WTC11 (cell line): ENCODE measurements at regions not wholly inside any gene's neighbourhood (a gene's known extent, or its start where the extent isn't known, plus 50 kb on each side); places are given as distances from the start of the nearest gene placed in this dataset.

Experiments used
- CREB1 ChIP-seq: sonication (generic); formaldehyde crosslinking; IDR thresholded peaks from 2 replicates; pipeline ENCODE4 v1.8.0; 2023; ENCODE audit warnings: mild to moderate bottlenecking, missing genetic modification reagents
- GABPB1 ChIP-seq: sonication (generic); formaldehyde crosslinking; IDR thresholded peaks from 2 replicates; pipeline ENCODE4 v1.8.1; 2023; ENCODE audit warnings: mild to moderate bottlenecking, missing genetic modification reagents
- MYBL2 ChIP-seq: sonication (generic); formaldehyde crosslinking; IDR thresholded peaks from 2 replicates; pipeline ENCODE4 v1.8.1; 2023; ENCODE audit warnings: mild to moderate bottlenecking, moderate library complexity, missing genetic modification reagents
- TP53 ChIP-seq: sonication (generic); formaldehyde crosslinking; IDR thresholded peaks from 2 replicates; pipeline ENCODE4 v1.8.1; 2023; ENCODE audit warnings: mild to moderate bottlenecking, missing genetic modification reagents
- TF ChIP-seq, protein P1 (sequence below): fragments of 200-600 bp; IDR thresholded peaks from 2 replicates; pipeline ENCODE4 v1.8.0; 2022; ENCODE audit warnings: antibody characterized with exemption
- TF ChIP-seq, protein P2 (sequence below): sonication (generic); formaldehyde crosslinking; IDR thresholded peaks from 2 replicates; pipeline ENCODE4 v1.8.1; 2023; ENCODE audit warnings: mild to moderate bottlenecking, missing genetic modification reagents, moderate library complexity
- TF ChIP-seq, protein P3 (sequence below): fragments of 250-450 bp; sonication (Bioruptor Pico); IDR thresholded peaks from 2 replicates; pipeline ENCODE4 v2.1.2; 2022; ENCODE audit warnings: mild to moderate bottlenecking, moderate library complexity
- TF ChIP-seq, protein P4 (sequence below): sonication (generic); formaldehyde crosslinking; IDR thresholded peaks from 2 replicates; pipeline ENCODE4 v1.8.0; 2022; ENCODE audit warnings: mild to moderate bottlenecking, missing genetic modification reagents
- TF ChIP-seq, protein P5 (sequence below): sonication (generic); formaldehyde crosslinking; IDR thresholded peaks from 2 replicates; pipeline ENCODE4 v1.8.1; 2023; ENCODE audit warnings: mild to moderate bottlenecking, missing genetic modification reagents

DNA sequence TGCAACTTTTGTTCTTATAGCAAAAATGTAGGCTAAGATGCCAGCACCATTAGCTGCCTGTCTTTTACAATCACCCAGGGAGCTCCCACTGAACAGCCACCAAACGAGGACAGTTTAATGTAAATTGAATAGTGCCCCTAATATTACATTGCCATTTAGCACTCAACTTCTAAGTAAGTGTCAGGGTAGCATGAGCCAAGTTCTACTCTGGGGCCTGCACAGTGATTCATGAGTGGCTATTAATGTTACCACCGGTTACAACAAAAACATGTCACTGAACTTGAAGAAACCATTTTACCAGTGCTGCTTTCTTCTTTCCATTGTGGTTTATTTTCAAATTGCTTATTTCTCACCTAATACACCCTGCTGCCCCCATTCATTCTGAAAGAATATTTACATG is 295.6 kb upstream of the RRP15 start:
- TF ChIP-seq, protein P1, sequence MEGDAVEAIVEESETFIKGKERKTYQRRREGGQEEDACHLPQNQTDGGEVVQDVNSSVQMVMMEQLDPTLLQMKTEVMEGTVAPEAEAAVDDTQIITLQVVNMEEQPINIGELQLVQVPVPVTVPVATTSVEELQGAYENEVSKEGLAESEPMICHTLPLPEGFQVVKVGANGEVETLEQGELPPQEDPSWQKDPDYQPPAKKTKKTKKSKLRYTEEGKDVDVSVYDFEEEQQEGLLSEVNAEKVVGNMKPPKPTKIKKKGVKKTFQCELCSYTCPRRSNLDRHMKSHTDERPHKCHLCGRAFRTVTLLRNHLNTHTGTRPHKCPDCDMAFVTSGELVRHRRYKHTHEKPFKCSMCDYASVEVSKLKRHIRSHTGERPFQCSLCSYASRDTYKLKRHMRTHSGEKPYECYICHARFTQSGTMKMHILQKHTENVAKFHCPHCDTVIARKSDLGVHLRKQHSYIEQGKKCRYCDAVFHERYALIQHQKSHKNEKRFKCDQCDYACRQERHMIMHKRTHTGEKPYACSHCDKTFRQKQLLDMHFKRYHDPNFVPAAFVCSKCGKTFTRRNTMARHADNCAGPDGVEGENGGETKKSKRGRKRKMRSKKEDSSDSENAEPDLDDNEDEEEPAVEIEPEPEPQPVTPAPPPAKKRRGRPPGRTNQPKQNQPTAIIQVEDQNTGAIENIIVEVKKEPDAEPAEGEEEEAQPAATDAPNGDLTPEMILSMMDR = no peak
- TF ChIP-seq GABPB1 = no peak
- TF ChIP-seq, protein P2, sequence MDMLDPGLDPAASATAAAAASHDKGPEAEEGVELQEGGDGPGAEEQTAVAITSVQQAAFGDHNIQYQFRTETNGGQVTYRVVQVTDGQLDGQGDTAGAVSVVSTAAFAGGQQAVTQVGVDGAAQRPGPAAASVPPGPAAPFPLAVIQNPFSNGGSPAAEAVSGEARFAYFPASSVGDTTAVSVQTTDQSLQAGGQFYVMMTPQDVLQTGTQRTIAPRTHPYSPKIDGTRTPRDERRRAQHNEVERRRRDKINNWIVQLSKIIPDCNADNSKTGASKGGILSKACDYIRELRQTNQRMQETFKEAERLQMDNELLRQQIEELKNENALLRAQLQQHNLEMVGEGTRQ (CRISPR knock-in tag) = no peak
- TF ChIP-seq CREB1 (CRISPR knock-in tag) = no peak
- TF ChIP-seq, protein P3, sequence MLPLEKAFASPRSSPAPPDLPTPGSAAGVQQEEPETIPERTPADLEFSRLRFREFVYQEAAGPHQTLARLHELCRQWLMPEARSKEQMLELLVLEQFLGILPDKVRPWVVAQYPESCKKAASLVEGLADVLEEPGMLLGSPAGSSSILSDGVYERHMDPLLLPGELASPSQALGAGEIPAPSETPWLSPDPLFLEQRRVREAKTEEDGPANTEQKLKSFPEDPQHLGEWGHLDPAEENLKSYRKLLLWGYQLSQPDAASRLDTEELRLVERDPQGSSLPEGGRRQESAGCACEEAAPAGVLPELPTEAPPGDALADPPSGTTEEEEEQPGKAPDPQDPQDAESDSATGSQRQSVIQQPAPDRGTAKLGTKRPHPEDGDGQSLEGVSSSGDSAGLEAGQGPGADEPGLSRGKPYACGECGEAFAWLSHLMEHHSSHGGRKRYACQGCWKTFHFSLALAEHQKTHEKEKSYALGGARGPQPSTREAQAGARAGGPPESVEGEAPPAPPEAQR = no peak
- TF ChIP-seq, protein P4, sequence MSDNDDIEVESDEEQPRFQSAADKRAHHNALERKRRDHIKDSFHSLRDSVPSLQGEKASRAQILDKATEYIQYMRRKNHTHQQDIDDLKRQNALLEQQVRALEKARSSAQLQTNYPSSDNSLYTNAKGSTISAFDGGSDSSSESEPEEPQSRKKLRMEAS (CRISPR knock-in tag) = no peak
- TF ChIP-seq, protein P5, sequence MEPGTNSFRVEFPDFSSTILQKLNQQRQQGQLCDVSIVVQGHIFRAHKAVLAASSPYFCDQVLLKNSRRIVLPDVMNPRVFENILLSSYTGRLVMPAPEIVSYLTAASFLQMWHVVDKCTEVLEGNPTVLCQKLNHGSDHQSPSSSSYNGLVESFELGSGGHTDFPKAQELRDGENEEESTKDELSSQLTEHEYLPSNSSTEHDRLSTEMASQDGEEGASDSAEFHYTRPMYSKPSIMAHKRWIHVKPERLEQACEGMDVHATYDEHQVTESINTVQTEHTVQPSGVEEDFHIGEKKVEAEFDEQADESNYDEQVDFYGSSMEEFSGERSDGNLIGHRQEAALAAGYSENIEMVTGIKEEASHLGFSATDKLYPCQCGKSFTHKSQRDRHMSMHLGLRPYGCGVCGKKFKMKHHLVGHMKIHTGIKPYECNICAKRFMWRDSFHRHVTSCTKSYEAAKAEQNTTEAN (CRISPR knock-in tag) = no peak
- TF ChIP-seq TP53 (CRISPR knock-in tag) = no peak
- TF ChIP-seq MYBL2 (CRISPR knock-in tag) = no peak
